ENCODE measurements at regions not wholly inside any gene's neighbourhood (a gene's known extent, or its start where the extent isn't known, plus 50 kb on each side); places are given as distances from the start of the nearest gene placed in this dataset.

DNA sequence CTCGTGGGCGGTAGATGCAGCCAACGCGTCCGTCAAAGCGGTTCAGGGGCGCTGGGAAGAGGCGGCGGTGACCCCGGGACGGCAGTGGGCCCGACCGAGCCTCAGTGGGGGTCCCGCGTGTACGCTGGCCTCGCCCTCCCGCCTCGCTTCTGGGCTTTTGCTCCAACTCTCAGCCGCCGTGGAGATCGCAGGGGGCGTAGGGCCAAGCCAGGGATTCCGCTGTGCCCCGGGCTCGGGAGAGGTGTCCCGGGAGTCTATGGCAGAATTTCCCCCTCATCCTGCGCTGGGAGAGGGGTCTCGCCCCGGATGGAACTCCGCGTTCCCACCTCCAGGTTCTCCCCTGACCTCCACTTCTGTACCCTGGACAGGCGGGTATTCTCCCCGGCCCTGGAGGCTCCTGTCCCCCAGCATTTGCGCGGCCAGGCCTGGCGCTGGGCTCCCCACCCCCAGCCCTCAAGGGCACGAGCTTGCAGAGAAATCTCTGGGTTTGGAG, 131.9 kb downstream of the MRPL36 start:
- H4K20me1 ChIP-seq (ENCODE audit: control insufficient read depth, insufficient read depth): no peaks in the 10 kb centered on the region
- H3K4me3 ChIP-seq: no peak overlapping the region
- in situ Hi-C loops (cut with MboI): no loop called here
- H2AFZ ChIP-seq (ENCODE audit: control insufficient read depth, low read depth, low read length): no peak overlapping the region
- no peak overlapping the region for H3K27ac ChIP-seq (ENCODE audit: control insufficient read depth, insufficient read depth)
- SMC1A ChIA-PET (ENCODE audit: uncharacterized antibody, unreplicated experiment): no interaction called here
- ATAC-seq (no peak), DNase-seq (ENCODE audit: low read depth, low spot score) (no peak), FAIRE-seq (no peak)
- CTCF ChIA-PET: interaction anchor here (1.2 kb wide), 1 partner anchor 372 kb away, joined by 6 read pairs; no protein-coding TSS in a partner anchor
- no peak for TF ChIP-seq NBN (IDR thresholded peaks at IDR 0.05)
- TF ChIP-seq SUZ12 (IDR thresholded peaks at IDR 0.05; ENCODE audit: unreplicated experiment): peak; percentile 47
- TF ChIP-seq RBBP5 (conservative IDR thresholded peaks at IDR 0.05): no peak
- TF ChIP-seq STAT1 (conservative IDR thresholded peaks at IDR 0.05): no peak
- TF ChIP-seq CHD2 (IDR thresholded peaks at IDR 0.05; ENCODE audit: borderline replicate concordance, low read depth, low read length): no peak
- TF ChIP-seq, protein P1, sequence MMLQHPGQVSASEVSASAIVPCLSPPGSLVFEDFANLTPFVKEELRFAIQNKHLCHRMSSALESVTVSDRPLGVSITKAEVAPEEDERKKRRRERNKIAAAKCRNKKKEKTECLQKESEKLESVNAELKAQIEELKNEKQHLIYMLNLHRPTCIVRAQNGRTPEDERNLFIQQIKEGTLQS (IDR thresholded peaks at IDR 0.05; ENCODE audit: borderline replicate concordance, extremely low read depth, low read depth, low read length): no peak
- TF ChIP-seq YY1 (IDR thresholded peaks at IDR 0.05; ENCODE audit: low read depth, low read length): no peak
- TF ChIP-seq ZNF384 (IDR thresholded peaks at IDR 0.05; ENCODE audit: borderline replicate concordance, low read depth, low read length): no peak
- TF ChIP-seq ZNF274 (IDR thresholded peaks at IDR 0.05; ENCODE audit: insufficient read depth, insufficient read length): no peak
- H3K9ac ChIP-seq (ENCODE audit: control insufficient read depth, insufficient read depth, low read length): no peak overlapping the region
- WGBS (ENCODE audit: insufficient coverage, insufficient replicate concordance, low lambda C conversion rate, missing lambda C conversion rate): 22% methylated on average over 34 of the region's 38 CpGs
- H3K9me3 ChIP-seq (replicated peaks; ENCODE audit: control insufficient read depth, insufficient read depth, low read length): no peaks in the 10 kb centered on the region
- no peak overlapping the region for H3K4me2 ChIP-seq (ENCODE audit: control insufficient read depth, insufficient read depth)
- no TSS peak for BruUV-seq (replicated peaks)
- no peaks in the 10 kb centered on the region for H3K4me1 ChIP-seq (ENCODE audit: control insufficient read depth, insufficient read depth, low read length)
- H3K79me2 ChIP-seq (ENCODE audit: control insufficient read depth, insufficient read depth, low read length): no peaks in the 10 kb centered on the region
- intact Hi-C loops (cut with micrococcal nuclease; ENCODE audit: unreplicated experiment): no loop called here
- no peaks in the 10 kb centered on the region for H3K36me3 ChIP-seq (ENCODE audit: control insufficient read depth in 2 of 2, insufficient read depth in 2 of 2, low read length in 1 of 2)
- RAD21 ChIA-PET (ENCODE audit: unreplicated experiment): no interaction called here
- H3K27me3 ChIP-seq (replicated peaks in 1 of 2; ENCODE audit: control insufficient read depth in 2 of 2, insufficient read depth in 2 of 2, low read length in 1 of 2): peaks cover 6 to 8% of the 10 kb centered on the region in 2 experiments; a peak in 3 of 4 replicates
- POLR2A ChIA-PET: no interaction called here

Data from GM12878 (cell line).